ELR (cell line): ENCODE measurements at regions not wholly inside any gene's neighbourhood (a gene's known extent, or its start where the extent isn't known, plus 50 kb on each side); places are given as distances from the start of the nearest gene placed in this dataset.
A peak's percentile ranks its signal among the peaks of the same experiment; 100 is the strongest.
"Not testable (repeated sequence)": the region's sequence is repeated elsewhere in the genome, so short reads cannot be mapped to it uniquely, and the experiment has no call there.

Experiments
- DNase-seq: peaks from one replicate; pipeline ENCODE4 v3.0.0-alpha.2; 2015; ENCODE audit warnings: low read depth

- no peak for DNase-seq
Measured at GRCh38 chr15:31219221-31219620, 107.4 kb upstream of the KLF13 start.

GRCh38 chr15:31221936-31222515, 104.6 kb upstream of the KLF13 start:
- DNase-seq: no peak

GRCh38 chr15:31222773-31223341, 103.8 kb upstream of the KLF13 start:
- DNase-seq: no peak

GRCh38 chr15:31223478-31224350, 102.9 kb upstream of the KLF13 start:
- no peak for DNase-seq

- DNase-seq: not testable (repeated sequence)
Measured at GRCh38 chr15:31224661-31225060, 102.0 kb upstream of the KLF13 start.

GRCh38 chr15:31225356-31225955, 101.2 kb upstream of the KLF13 start:
- DNase-seq: no peak

GRCh38 chr15:31226021-31226420, 100.6 kb upstream of the KLF13 start:
- DNase-seq: no peak

- no peak for DNase-seq
Measured at GRCh38 chr15:31227235-31227634, 99.4 kb upstream of the KLF13 start.

GRCh38 chr15:31228011-31228484, 98.6 kb upstream of the KLF13 start:
- no peak for DNase-seq

GRCh38 chr15:31228980-31229826, 97.4 kb upstream of the KLF13 start:
- DNase-seq: no peak

GRCh38 chr15:31230630-31231485, 95.8 kb upstream of the KLF13 start:
- DNase-seq: no peak

GRCh38 chr15:31234815-31235214, 91.8 kb upstream of the KLF13 start:
- DNase-seq: no peak

GRCh38 chr15:31235311-31236183, 91.1 kb upstream of the KLF13 start:
- no peak for DNase-seq

- DNase-seq: peak; percentile 79
Measured at GRCh38 chr15:31236184-31237042, 90.2 kb upstream of the KLF13 start.

GRCh38 chr15:31237043-31237324, 89.7 kb upstream of the KLF13 start:
- no peak for DNase-seq

- no peak for DNase-seq
Measured at GRCh38 chr15:31238906-31239305, 87.7 kb upstream of the KLF13 start.

- no peak for DNase-seq
Measured at GRCh38 chr15:31239409-31239808, 87.2 kb upstream of the KLF13 start.

GRCh38 chr15:31241888-31242522, 84.6 kb upstream of the KLF13 start:
- no peak for DNase-seq

GRCh38 chr15:31243895-31244294, 82.7 kb upstream of the KLF13 start:
- DNase-seq: no peak
